ENCODE measurements at regions not wholly inside any gene's neighbourhood (a gene's known extent, or its start where the extent isn't known, plus 50 kb on each side); places are given as distances from the start of the nearest gene placed in this dataset.
"Not testable (repeated sequence)": the region's sequence is repeated elsewhere in the genome, so short reads cannot be mapped to it uniquely, and the experiment has no call there.

GRCh38 chr6:12528581-12529363 is 187.8 kb upstream of the PHACTR1 start:
- no peak for ATAC-seq
- Mint-ChIP-seq H3K4me3 (no peak overlapping the region), H3K9me3 (peaks cover 4 to 10% of the 10 kb centered on the region in 2 donors), H3K4me1 (no peaks in the 10 kb centered on the region), H3K27me3 (peaks cover 20% of the 10 kb centered on the region), H3K27ac (no peak overlapping the region)
- no peak for DNase-seq

GRCh38 chr6:12529364-12530019 is 187.1 kb upstream of the PHACTR1 start:
- peaks cover 13% of the 10 kb centered on the region for H3K27me3 Mint-ChIP-seq
- no peak overlapping the region for H3K4me3 Mint-ChIP-seq
- ATAC-seq: no peak
- H3K27ac Mint-ChIP-seq: no peak overlapping the region
- DNase-seq: no peak
- H3K4me1 Mint-ChIP-seq: no peaks in the 10 kb centered on the region
- H3K9me3 Mint-ChIP-seq: peaks cover 2 to 3% of the 10 kb centered on the region in 2 donors

DNA sequence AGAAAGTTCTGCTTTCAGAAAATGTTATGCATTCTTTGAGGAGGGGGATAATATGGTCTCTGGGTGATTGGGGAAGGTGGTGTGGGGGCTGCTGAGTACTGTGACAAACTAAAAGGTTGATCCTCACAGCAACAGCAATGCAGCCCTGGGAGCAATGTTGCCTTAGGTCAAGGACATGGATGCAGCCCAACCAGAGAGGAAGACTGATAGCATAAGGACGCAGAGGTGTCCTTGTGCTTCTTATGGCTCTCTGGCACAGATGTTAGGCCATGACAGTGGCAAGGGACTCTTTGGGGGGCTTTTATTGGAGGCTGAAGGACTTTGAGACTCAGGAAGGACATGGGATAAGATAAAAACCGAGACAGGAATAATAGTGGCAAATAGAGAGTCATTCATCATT is 186.2 kb upstream of the PHACTR1 start:
- peaks cover 17% of the 10 kb centered on the region for H3K27me3 Mint-ChIP-seq
- ATAC-seq: no peak
- no peaks in the 10 kb centered on the region for H3K4me1 Mint-ChIP-seq
- no peaks in the 10 kb centered on the region for H3K9me3 Mint-ChIP-seq
- H3K27ac Mint-ChIP-seq: no peak overlapping the region
- no peak overlapping the region for H3K4me3 Mint-ChIP-seq
- DNase-seq: no peak

DNA sequence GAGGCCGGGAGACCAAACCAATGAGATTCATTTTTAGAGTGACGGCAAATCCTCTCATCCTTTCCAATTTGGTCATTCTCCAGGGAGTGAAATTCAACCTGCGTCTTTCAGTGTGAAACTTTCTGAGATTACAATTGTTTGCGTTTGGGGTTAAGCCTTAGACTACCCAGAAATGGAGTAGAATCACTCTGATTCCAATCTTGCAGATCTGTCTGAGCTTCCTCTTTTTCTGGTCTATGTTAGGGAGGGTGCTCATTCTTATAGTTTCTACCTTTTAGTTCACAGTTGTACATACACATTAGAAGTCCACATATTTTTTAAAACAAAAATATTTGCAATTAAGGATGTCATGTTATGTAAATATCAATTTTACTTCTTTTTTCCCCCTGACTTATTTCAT is 183.0 kb upstream of the PHACTR1 start:
- no peak overlapping the region for H3K4me3 Mint-ChIP-seq
- peaks cover 9% of the 10 kb centered on the region for H3K27me3 Mint-ChIP-seq
- no peaks in the 10 kb centered on the region for H3K9me3 Mint-ChIP-seq
- no peaks in the 10 kb centered on the region for H3K4me1 Mint-ChIP-seq
- ATAC-seq: no peak
- no peak overlapping the region for H3K27ac Mint-ChIP-seq
- no peak for DNase-seq

DNA sequence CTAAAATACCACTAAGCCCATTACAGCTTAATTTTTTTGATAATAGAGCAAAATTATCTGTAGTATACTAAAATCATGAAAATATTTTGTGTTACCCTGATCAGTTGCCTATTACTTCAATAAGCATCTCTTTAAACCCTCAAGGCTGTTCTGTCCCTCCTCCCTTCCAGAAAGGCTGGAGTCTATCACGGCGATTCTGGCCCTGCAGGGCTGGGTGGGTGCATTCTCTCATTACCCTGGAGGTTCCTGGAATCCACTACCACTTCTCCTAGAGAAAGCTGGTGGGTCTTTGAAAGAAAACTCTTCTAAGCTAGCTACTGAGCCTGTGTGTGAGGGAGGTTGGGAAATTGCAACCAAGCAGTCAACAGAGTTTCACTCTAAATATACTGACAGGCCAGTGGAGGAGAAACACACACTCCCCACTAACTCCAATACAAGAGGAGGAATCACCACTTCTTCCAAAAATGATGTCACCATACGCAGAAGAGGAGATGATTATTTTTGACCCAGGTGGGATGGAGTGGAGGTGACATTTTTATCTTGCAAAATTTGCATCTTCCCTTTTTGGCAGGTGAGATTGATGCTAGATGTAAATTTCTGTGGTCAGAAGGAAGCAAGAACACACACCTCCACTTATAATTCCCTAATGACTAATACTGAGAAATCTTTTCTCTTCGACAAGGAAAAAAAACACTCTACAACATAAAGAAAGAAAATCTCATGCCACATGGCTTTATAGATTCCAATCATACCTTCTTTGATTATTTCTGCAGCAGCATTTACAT is 182.3 kb upstream of the PHACTR1 start:
- no peak overlapping the region for H3K4me3 Mint-ChIP-seq
- no peaks in the 10 kb centered on the region for H3K4me1 Mint-ChIP-seq

GRCh38 chr6:12535586-12536314 is 180.8 kb upstream of the PHACTR1 start:
- H3K4me1 Mint-ChIP-seq: no peaks in the 10 kb centered on the region

More for the DNA sequence above, 182.3 kb upstream of the PHACTR1 start:
- peaks cover 8% of the 10 kb centered on the region for H3K27me3 Mint-ChIP-seq
- ATAC-seq: no peak
- no peak overlapping the region for H3K27ac Mint-ChIP-seq
- DNase-seq: no peak
- no peaks in the 10 kb centered on the region for H3K9me3 Mint-ChIP-seq

DNA sequence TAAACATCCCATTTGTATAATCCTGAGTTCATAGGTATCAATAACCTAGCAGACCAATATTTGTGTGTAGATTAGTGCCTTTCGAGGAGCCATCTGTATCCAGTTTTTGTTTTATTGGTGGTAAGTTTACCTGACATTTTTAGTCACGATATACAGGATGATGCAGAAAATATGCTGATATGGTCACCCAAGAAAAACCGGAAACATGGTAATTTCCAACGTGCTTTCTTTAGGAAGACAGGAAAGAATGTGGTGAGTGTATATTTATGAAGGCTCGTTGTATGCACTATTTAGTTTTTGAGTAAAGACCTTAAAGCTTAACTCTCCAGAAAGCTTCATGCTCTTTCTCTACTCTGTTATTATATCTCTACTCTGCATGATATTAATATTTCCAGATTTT is 180.2 kb upstream of the PHACTR1 start:
- no peak for DNase-seq
- Mint-ChIP-seq H3K9me3 (no peaks in the 10 kb centered on the region), H3K27me3 (peaks cover 8% of the 10 kb centered on the region), H3K27ac (no peak overlapping the region), H3K4me3 (no peak overlapping the region), H3K4me1 (no peaks in the 10 kb centered on the region)
- ATAC-seq: no peak

More at GRCh38 chr6:12535586-12536314, 180.8 kb upstream of the PHACTR1 start:
- no peak overlapping the region for H3K27ac Mint-ChIP-seq
- no peak overlapping the region for H3K4me3 Mint-ChIP-seq
- no peak for ATAC-seq
- H3K9me3 Mint-ChIP-seq: no peaks in the 10 kb centered on the region
- no peak for DNase-seq
- H3K27me3 Mint-ChIP-seq: peaks cover 8% of the 10 kb centered on the region

DNA sequence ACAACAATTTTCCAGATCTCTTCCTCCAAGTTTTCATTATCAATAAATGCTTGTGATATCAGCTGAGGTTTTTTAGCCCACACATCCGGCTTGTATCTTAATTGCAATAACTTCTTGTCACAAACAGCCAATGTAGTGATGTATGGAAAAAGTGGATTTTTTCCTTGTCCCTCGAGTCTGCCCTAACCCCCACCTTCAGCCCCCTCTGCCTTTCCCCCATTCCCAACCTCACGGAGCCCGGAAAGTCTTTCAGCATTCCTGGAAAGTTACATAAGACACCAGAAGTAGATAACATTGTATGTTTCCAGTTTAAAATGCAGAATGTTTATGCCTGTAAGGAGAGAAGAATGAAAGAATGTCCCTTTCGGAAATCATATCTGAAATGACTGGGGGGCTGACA is 179.2 kb upstream of the PHACTR1 start:
- DNase-seq (no peak), ATAC-seq (no peak)
- Mint-ChIP-seq H3K27ac (no peak overlapping the region), H3K4me1 (no peaks in the 10 kb centered on the region), H3K9me3 (peaks cover 3 to 4% of the 10 kb centered on the region in 2 donors), H3K27me3 (peaks cover 11% of the 10 kb centered on the region), H3K4me3 (no peak overlapping the region)

DNA sequence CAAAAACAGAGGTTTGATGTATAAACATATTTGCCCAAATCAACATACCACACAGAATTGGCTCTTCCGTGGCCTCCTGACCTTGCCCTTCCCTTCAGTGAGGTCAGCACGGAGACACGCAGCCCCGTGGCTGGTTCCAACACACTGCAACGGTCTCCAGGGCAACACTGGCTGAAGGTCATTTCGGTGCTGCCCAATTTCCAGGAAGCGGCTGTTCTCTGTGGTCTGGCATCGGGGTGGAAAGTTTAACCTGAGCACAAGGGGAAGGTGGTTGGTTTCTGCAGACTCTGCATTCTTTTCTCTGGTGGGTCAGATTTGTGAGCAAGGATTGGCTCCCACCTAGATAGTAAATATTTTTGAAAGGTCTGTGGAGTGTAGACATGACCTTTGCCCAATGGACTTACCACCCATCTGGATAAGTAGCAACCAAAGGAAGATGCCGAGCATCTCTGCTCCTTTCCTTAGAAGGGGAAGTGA is 177.6 kb upstream of the PHACTR1 start:
- Mint-ChIP-seq H3K4me3 (no peak overlapping the region), H3K27ac (no peak overlapping the region), H3K4me1 (no peaks in the 10 kb centered on the region), H3K27me3 (peaks cover 13% of the 10 kb centered on the region), H3K9me3 (peaks cover 4 to 6% of the 10 kb centered on the region in 2 donors)
- DNase-seq: no peak
- no peak for ATAC-seq

GRCh38 chr6:12542319-12543115 is 174.1 kb upstream of the PHACTR1 start:
- not testable (repeated sequence) for H3K27ac Mint-ChIP-seq, H3K9me3 Mint-ChIP-seq, ATAC-seq, H3K4me1 Mint-ChIP-seq, DNase-seq, H3K27me3 Mint-ChIP-seq, H3K4me3 Mint-ChIP-seq

DNA sequence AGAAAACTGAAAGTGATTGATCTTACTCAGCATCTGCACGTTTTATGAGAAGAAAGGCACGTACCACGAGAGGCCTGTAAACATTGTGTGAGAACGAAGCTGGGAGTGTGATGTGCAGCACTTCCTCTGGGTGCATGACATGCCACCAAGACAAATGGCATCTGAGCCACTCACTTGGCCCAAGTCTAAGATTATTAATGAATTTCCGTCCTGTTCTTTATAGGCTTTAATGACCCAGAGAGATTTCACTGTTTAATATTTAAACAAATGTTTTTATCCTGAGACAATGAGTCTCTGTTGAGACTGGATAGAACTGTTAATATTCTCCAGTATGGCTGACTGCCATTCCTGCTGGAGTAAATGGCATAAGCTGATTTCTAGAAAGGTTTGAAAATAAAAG is 172.6 kb upstream of the PHACTR1 start:
- no peak overlapping the region for H3K27ac Mint-ChIP-seq
- no peak overlapping the region for H3K4me3 Mint-ChIP-seq
- H3K9me3 Mint-ChIP-seq: peaks cover 4 to 6% of the 10 kb centered on the region in 2 donors
- H3K27me3 Mint-ChIP-seq: peaks cover 11% of the 10 kb centered on the region
- DNase-seq (no peak), ATAC-seq (no peak)
- no peaks in the 10 kb centered on the region for H3K4me1 Mint-ChIP-seq

DNA sequence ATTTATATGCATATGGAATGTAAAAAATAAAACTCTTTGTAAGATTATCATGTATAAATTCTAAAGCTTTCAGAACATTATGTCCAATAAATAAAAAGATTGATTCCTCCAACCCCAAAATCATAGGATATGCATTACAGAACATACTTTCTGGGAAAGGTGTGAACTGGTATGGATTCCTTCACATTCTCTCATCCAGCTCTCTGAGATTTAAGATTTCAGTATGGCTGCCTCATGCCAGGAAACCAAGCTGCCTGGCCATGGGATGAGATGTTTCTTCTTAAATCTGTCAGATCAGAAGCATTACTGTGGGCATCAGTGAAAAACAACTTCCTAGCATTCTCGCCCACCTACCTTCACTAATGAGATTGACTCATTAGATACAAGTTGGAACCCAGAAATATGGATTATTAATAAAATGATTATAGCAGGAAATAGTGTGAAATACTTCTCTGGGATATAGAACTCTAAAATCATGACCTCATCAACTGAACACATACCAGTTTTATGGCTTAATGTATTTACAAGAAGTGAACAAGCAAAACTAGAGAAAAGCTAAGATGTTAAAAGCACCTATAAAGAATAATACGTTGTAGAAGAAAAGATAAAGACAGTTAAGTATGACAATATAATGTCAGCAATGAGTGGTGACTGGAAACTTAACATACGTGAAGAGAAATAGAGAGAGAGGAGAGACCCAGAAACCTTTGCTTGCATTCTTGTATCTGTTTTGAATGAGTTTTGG is 171.6 kb upstream of the PHACTR1 start:
- peaks cover 11% of the 10 kb centered on the region for H3K27me3 Mint-ChIP-seq
- H3K9me3 Mint-ChIP-seq: peaks cover 4 to 6% of the 10 kb centered on the region in 2 donors
- no peak for ATAC-seq

GRCh38 chr6:12545619-12546409 is 170.8 kb upstream of the PHACTR1 start:
- ATAC-seq (no peak), DNase-seq (no peak)
- Mint-ChIP-seq H3K27ac (no peak overlapping the region), H3K4me1 (no peaks in the 10 kb centered on the region), H3K9me3 (peaks cover 4 to 6% of the 10 kb centered on the region in 2 donors), H3K4me3 (no peak overlapping the region), H3K27me3 (peaks cover 11% of the 10 kb centered on the region)

More for the DNA sequence above, 171.6 kb upstream of the PHACTR1 start:
- Mint-ChIP-seq H3K4me3 (no peak overlapping the region), H3K4me1 (no peaks in the 10 kb centered on the region), H3K27ac (no peak overlapping the region)
- DNase-seq: no peak

Data from stimulated activated naive CD8-positive, alpha-beta T cell treated with anti-CD3 and anti-CD28 coated beads, Interleukin-15, amount 100 ng/mL, for 72 hours (primary cell).